ENCODE measurements at regions not wholly inside any gene's neighbourhood (a gene's known extent, or its start where the extent isn't known, plus 50 kb on each side); places are given as distances from the start of the nearest gene placed in this dataset.

DNA sequence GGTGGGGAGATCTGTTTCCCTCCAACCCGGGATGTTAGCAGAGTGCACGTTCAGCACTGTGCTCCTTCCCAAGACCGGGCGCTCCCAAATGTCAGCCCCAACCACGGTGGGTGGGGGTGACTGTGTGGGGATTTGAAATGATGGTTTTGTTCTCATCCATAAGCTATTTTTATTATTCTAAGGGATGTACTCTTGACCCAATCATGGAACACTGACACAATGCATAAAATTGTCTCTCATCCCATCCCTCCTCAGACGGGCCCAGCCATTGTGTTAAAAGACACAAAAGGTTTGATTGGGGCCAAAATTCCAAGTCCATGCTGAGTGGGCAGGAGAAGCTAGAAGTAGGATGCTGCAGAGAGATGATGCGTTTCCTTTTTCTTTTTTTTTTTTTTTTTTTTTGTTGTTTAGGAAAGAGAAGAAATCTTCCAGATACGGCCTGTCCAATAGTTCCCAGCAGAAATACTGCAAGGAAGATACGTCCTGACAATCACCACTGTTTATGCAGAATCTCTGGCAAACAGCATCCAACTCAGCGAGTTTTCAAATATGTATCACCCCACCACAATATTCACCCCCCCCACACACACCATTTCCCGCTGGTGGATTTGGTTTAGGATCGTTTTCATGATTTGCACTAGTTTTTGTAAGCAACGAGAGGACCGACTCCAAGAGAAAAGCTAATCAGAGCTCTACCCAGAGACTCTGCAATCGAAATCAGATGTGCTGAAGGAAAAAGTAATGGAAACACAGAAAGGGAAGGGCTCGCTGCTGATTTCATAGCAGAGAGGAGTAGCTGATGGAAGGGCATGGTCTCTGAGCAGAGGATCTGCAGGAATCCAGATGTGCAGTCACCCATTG, 163.5 kb upstream of the DYNLRB2 start:
- TF ChIP-seq CTCF (conservative IDR thresholded peaks at IDR 0.05) (no peak), ZFX (IDR thresholded peaks at IDR 0.05) (no peak)

All from C4-2B (cell line).